Esophagus squamous epithelium (tissue), 4 donors: ENCODE measurements at regions not wholly inside any gene's neighbourhood (a gene's known extent, or its start where the extent isn't known, plus 50 kb on each side); places are given as distances from the start of the nearest gene placed in this dataset.

ENCODE experiments used
- POLR2A ChIP-seq, 4 donors: fragments of 450-650 bp; IDR thresholded peaks; one replicate each; pipeline ENCODE4 v1.6.1; 2017; ENCODE audit warnings: antibody characterized with exemption in 4 of 4, mild to moderate bottlenecking in 4 of 4, moderate library complexity in 3 of 4
- TF ChIP-seq, protein P1 (sequence below), 6 experiments: fragments of 450-650 bp in 4 of 6; fragments of 200-600 bp in 2 of 6; sonication (generic) in 2 of 6; IDR thresholded peaks; one replicate each; pipeline ENCODE4 v1.5.1; 2016 to 2019; ENCODE audit warnings: antibody characterized with exemption in 6 of 6, mild to moderate bottlenecking in 4 of 6, moderate library complexity in 4 of 6

DNA sequence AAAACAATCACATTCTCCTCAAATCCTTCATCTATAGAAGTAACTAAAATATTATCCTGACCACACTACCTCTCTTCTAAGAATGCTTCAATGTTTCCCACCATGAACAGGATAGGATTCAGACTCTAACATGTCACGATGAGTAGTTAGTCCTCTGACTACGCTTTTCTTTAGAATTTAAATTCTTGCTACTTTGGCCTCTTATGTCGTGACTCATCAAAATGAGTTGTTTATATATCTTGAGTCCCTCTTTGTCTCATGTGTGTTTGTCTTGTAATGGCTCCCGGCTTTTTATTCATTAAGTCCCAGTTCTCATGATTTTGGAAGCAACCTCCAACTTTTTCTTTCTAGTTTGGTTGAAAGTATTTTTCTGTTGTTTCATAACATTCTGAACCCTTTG lies 1289.2 kb downstream of the DSC3 start:
- TF ChIP-seq, protein P1, sequence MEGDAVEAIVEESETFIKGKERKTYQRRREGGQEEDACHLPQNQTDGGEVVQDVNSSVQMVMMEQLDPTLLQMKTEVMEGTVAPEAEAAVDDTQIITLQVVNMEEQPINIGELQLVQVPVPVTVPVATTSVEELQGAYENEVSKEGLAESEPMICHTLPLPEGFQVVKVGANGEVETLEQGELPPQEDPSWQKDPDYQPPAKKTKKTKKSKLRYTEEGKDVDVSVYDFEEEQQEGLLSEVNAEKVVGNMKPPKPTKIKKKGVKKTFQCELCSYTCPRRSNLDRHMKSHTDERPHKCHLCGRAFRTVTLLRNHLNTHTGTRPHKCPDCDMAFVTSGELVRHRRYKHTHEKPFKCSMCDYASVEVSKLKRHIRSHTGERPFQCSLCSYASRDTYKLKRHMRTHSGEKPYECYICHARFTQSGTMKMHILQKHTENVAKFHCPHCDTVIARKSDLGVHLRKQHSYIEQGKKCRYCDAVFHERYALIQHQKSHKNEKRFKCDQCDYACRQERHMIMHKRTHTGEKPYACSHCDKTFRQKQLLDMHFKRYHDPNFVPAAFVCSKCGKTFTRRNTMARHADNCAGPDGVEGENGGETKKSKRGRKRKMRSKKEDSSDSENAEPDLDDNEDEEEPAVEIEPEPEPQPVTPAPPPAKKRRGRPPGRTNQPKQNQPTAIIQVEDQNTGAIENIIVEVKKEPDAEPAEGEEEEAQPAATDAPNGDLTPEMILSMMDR (IDR thresholded peaks at IDR 0.05), result no peak
- TF ChIP-seq POLR2A (IDR thresholded peaks at IDR 0.05), result no peak
